Lung (tissue), 11 donors: ENCODE measurements at regions not wholly inside any gene's neighbourhood (a gene's known extent, or its start where the extent isn't known, plus 50 kb on each side); places are given as distances from the start of the nearest gene placed in this dataset.

Experiments used
- ATAC-seq: fragments of 200-7000 bp; cut with Tn5 transposase; one replicate; pipeline ENCODE4 v1.9.1; 2020; ENCODE audit warnings: moderate number of reproducible peaks; ENCODE audit not compliant: insufficient read depth, low FRiP score
- DNase-seq, 3 donors: peaks; one replicate each; pipeline ENCODE4 v3.0.0-alpha.2; 2013 to 2017
- H3K27ac ChIP-seq, 2 donors: one replicate each; pipeline ENCODE4 v1.5.1; 2013; ENCODE audit warnings: mild to moderate bottlenecking in 2 of 2, moderate library complexity in 2 of 2, control low read depth in 1 of 2, inconsistent platforms in 1 of 2, low read depth in 1 of 2, low read length in 1 of 2
- H3K27me3 ChIP-seq, 3 donors: one replicate each; pipeline ENCODE4 v1.5.1; 2013; ENCODE audit warnings: low read length in 2 of 3; ENCODE audit not compliant: control insufficient read depth in 3 of 3, insufficient read depth in 3 of 3
- H3K36me3 ChIP-seq, 4 donors: one replicate each; pipeline ENCODE4 v1.5.1; 2013; ENCODE audit warnings: low read length in 4 of 4, mild to moderate bottlenecking in 1 of 4, moderate library complexity in 1 of 4; ENCODE audit not compliant: control insufficient read depth in 4 of 4, insufficient read depth in 4 of 4
- H3K4me1 ChIP-seq, 5 donors: one replicate each; pipeline ENCODE4 v1.5.1; 2013; ENCODE audit warnings: low read length in 5 of 5, mild to moderate bottlenecking in 2 of 5, moderate library complexity in 1 of 5; ENCODE audit not compliant: control insufficient read depth in 5 of 5, insufficient read depth in 5 of 5
- H3K4me3 ChIP-seq: one replicate; pipeline ENCODE4 v1.5.1; 2013; ENCODE audit warnings: mild to moderate bottlenecking, control low read depth, moderate library complexity
- H3K9ac ChIP-seq, 2 donors: one replicate each; pipeline ENCODE4 v1.5.1; 2013; ENCODE audit warnings: low read length in 2 of 2, control low read depth in 1 of 2; ENCODE audit not compliant: insufficient read depth in 1 of 2
- H3K9me3 ChIP-seq, 4 donors: one replicate each; pipeline ENCODE4 v1.5.1; 2013; ENCODE audit warnings: low read length in 3 of 4, mild to moderate bottlenecking in 1 of 4, moderate library complexity in 1 of 4; ENCODE audit not compliant: control insufficient read depth in 4 of 4, insufficient read depth in 3 of 4
- CTCF ChIP-seq: IDR thresholded peaks from 2 replicates; pipeline ENCODE4 v1.5.1; 2012; ENCODE audit warnings: mild to moderate bottlenecking; ENCODE audit errors: control extremely low read depth, extremely low read depth
- WGBS, 2 donors: extraction: QIAGEN DNeasy Blood & Tissue Kit; methylation state at CpG; one replicate each; pipeline ENCODE4 v1.1.7; 2013; 5-methylcytosine and 5-hydroxymethylcytosine counted together
- donor health status: control.
- donor health status: control.
- donor health status: Bipolar disorder and iron deficiency.
- donor health status: healthy.
- donor health status: DM: yes; HTN: yes; CAD: no.

GRCh38 chr1:60419023-60419422 lies 345.5 kb upstream of the C1orf87 start:
- Histone ChIP-seq H3K27me3 (no peaks in the 10 kb centered on the region), H3K9me3 (peaks cover 0 to 3% (median 1%) of the 10 kb centered on the region in 4 donors), H3K4me1 (peaks cover 0 to 3% (median 0%) of the 10 kb centered on the region in 5 donors), H3K27ac (no peak overlapping the region), H3K36me3 (no peaks in the 10 kb centered on the region), H3K4me3 (no peak overlapping the region), H3K9ac (no peak overlapping the region)
- TF ChIP-seq CTCF: no peak
- DNase-seq (no peak), ATAC-seq (no peak)
- WGBS, 2 donors: 90 to 93% methylated on average over 1 of the region's 1 CpG

- Histone ChIP-seq H3K27ac (no peak overlapping the region), H3K9ac (no peak overlapping the region), H3K4me1 (peaks cover 0 to 14% (median 0%) of the 10 kb centered on the region in 5 donors), H3K36me3 (no peaks in the 10 kb centered on the region), H3K4me3 (no peak overlapping the region), H3K9me3 (no peaks in the 10 kb centered on the region), H3K27me3 (no peaks in the 10 kb centered on the region)
- no peak for DNase-seq
- ATAC-seq: no peak
- no peak for TF ChIP-seq CTCF
Measured at GRCh38 chr1:60415696-60416095, 342.1 kb upstream of the C1orf87 start.

- ATAC-seq (no peak), DNase-seq (peak; percentile 22 to 80 (median 76))
- Histone ChIP-seq H3K27me3 (no peaks in the 10 kb centered on the region), H3K36me3 (no peaks in the 10 kb centered on the region), H3K4me1 (peaks cover 0 to 14% (median 0%) of the 10 kb centered on the region in 5 donors), H3K9ac (no peak overlapping the region), H3K27ac (no peak overlapping the region), H3K4me3 (no peak overlapping the region), H3K9me3 (no peaks in the 10 kb centered on the region)
- 55 to 76% methylated on average over 1 of the region's 1 CpG for WGBS, 2 donors
- TF ChIP-seq CTCF: no peak
Measured at GRCh38 chr1:60413091-60413490, 339.5 kb upstream of the C1orf87 start.

GRCh38 chr1:60411591-60411990 lies 338.0 kb upstream of the C1orf87 start:
- Histone ChIP-seq H3K9ac (no peak overlapping the region), H3K4me3 (no peak overlapping the region), H3K9me3 (no peaks in the 10 kb centered on the region), H3K27me3 (peaks cover 0 to 2% (median 0%) of the 10 kb centered on the region in 3 donors), H3K27ac (no peak overlapping the region), H3K36me3 (no peaks in the 10 kb centered on the region), H3K4me1 (peaks cover 0 to 14% (median 0%) of the 10 kb centered on the region in 5 donors)
- peak in 2 of 3 donors; percentile 53 to 75 for DNase-seq
- TF ChIP-seq CTCF: no peak
- 39 to 59% methylated on average over 2 of the region's 2 CpGs for WGBS, 2 donors
- ATAC-seq: no peak
